Upper lobe of left lung (tissue), 6 donors: ENCODE measurements at regions not wholly inside any gene's neighbourhood (a gene's known extent, or its start where the extent isn't known, plus 50 kb on each side); places are given as distances from the start of the nearest gene placed in this dataset.

ENCODE experiments used
- ATAC-seq, 2 donors: fragments of 200-7000 bp; cut with Tn5 transposase; one replicate each; pipeline ENCODE4 v1.9.1; 2022; ENCODE audit warnings: mild to moderate bottlenecking in 2 of 2, moderate library complexity in 2 of 2; ENCODE audit not compliant: low FRiP score in 2 of 2
- DNase-seq, 2 donors: peaks; one replicate each; pipeline ENCODE4 v3.0.0-alpha.2; 2019 to 2020
- H3K27ac ChIP-seq, 4 donors: fragments of 200-600 bp; sonication (generic); one replicate each; pipeline ENCODE4 v1.5.1; 2016 to 2019
- H3K27me3 ChIP-seq, 4 donors: fragments of 200-600 bp; sonication (generic); one replicate each; pipeline ENCODE4 v1.5.1; 2017 to 2019
- H3K36me3 ChIP-seq, 4 donors: fragments of 200-600 bp; sonication (generic); one replicate each; pipeline ENCODE4 v1.5.1; 2016 to 2019
- H3K4me1 ChIP-seq, 4 donors: fragments of 200-600 bp; sonication (generic); one replicate each; pipeline ENCODE4 v1.5.1; 2018 to 2019
- H3K4me3 ChIP-seq, 4 donors: fragments of 200-600 bp; sonication (generic); one replicate each; pipeline ENCODE4 v1.5.1; 2017 to 2019; ENCODE audit warnings: mild to moderate bottlenecking in 2 of 4, moderate library complexity in 1 of 4
- H3K9me3 ChIP-seq, 4 donors: fragments of 200-600 bp; sonication (generic); one replicate each; pipeline ENCODE4 v1.5.1; 2018 to 2019
- EP300 ChIP-seq, 4 donors: sonication (generic); formaldehyde crosslinking; IDR thresholded peaks; one replicate each; pipeline ENCODE4 v1.5.1; 2017; ENCODE audit warnings: antibody characterized with exemption in 4 of 4, control low read depth in 2 of 4
- POLR2A ChIP-seq, 4 donors: fragments of 450-650 bp; IDR thresholded peaks; one replicate each; pipeline ENCODE4 v1.5.1; 2016 to 2017; ENCODE audit warnings: antibody characterized with exemption in 4 of 4, mild to moderate bottlenecking in 2 of 4
- POLR2AphosphoS5 ChIP-seq, 2 donors: sonication (generic); formaldehyde crosslinking; IDR thresholded peaks; one replicate each; pipeline ENCODE4 v1.5.1; 2017; ENCODE audit warnings: antibody characterized with exemption in 2 of 2
- WGBS, 2 donors: methylation state at CpG; one replicate each; pipeline ENCODE4 v1.1.5; 2017 to 2018; 5-methylcytosine and 5-hydroxymethylcytosine counted together
- TF ChIP-seq, protein P1 (sequence below), 6 experiments: fragments of 450-650 bp in 4 of 6; fragments of 200-600 bp in 2 of 6; sonication (generic) in 2 of 6; IDR thresholded peaks; one replicate each; pipeline ENCODE4 v1.5.1; 2016 to 2019; ENCODE audit warnings: antibody characterized with exemption in 6 of 6
- donor health status: DM: no; HTN: no; CAD: no; lungs with moderate emphysema.
- donor health status: DM: no; HTN: yes; CAD: no; lungs with severe emphysema.

DNA sequence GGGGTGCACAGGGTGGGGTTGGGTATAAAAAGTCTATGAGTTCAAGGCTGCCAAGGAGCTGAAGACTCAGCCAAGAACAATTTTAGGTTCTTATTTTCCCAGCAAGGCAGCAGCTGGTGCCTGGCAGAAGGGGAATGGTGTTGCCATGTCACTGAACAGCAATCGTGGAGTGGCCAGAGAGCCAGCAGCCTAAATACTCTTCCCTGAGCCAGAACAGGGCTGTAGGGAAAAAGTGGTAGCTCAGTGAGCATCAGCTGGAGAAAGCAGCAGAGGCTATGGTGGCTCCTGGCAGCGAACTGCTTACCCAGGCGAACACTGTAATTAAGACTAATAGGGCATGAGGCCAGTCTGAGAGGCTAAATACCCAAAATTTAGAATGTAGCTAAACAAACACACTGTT, 334.9 kb downstream of the RMST start:
- WGBS, 2 donors, result 84 to 95% methylated on average over 3 of the region's 3 CpGs

DNA sequence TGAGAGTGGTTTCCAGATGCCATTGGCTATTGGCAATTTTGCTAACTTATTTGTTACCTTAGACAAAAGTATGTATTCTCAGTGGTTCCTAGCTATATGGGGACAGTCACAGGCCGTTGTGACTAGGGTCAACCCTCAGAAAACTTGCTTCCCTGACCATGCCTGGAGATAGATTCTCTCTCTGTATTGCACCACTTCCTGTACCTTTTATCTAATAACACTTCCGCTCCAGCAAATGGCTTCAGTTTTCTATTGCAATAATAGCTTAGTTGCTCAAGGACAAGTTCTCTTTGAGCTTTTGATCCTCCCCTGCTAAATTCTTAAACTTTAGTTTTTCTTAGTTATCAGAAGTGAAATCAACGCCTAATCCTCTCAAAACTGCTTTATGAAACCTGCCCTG, 338.0 kb downstream of the RMST start:
- H3K4me1 ChIP-seq, result no peaks in the 10 kb centered on the region
- H3K27ac ChIP-seq, result no peak overlapping the region
- H3K27me3 ChIP-seq, result no peaks in the 10 kb centered on the region
- TF ChIP-seq POLR2AphosphoS5 (IDR thresholded peaks at IDR 0.05) (no peak), POLR2A (IDR thresholded peaks at IDR 0.05) (no peak), EP300 (IDR thresholded peaks at IDR 0.05) (no peak)
- TF ChIP-seq, protein P1, sequence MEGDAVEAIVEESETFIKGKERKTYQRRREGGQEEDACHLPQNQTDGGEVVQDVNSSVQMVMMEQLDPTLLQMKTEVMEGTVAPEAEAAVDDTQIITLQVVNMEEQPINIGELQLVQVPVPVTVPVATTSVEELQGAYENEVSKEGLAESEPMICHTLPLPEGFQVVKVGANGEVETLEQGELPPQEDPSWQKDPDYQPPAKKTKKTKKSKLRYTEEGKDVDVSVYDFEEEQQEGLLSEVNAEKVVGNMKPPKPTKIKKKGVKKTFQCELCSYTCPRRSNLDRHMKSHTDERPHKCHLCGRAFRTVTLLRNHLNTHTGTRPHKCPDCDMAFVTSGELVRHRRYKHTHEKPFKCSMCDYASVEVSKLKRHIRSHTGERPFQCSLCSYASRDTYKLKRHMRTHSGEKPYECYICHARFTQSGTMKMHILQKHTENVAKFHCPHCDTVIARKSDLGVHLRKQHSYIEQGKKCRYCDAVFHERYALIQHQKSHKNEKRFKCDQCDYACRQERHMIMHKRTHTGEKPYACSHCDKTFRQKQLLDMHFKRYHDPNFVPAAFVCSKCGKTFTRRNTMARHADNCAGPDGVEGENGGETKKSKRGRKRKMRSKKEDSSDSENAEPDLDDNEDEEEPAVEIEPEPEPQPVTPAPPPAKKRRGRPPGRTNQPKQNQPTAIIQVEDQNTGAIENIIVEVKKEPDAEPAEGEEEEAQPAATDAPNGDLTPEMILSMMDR (IDR thresholded peaks at IDR 0.05), result no peak
- WGBS, 2 donors, result 71 to 73% methylated on average over 3 of the region's 3 CpGs
- no peaks in the 10 kb centered on the region for H3K9me3 ChIP-seq
- DNase-seq (no peak), ATAC-seq (no peak)
- H3K36me3 ChIP-seq, result no peaks in the 10 kb centered on the region
- no peak overlapping the region for H3K4me3 ChIP-seq

More for the DNA sequence above, 334.9 kb downstream of the RMST start:
- DNase-seq (no peak), ATAC-seq (no peak)
- Histone ChIP-seq H3K27ac (no peak overlapping the region), H3K36me3 (no peaks in the 10 kb centered on the region), H3K4me3 (no peak overlapping the region), H3K4me1 (no peaks in the 10 kb centered on the region), H3K9me3 (peaks cover 0 to 3% (median under 1%) of the 10 kb centered on the region in 4 donors), H3K27me3 (no peaks in the 10 kb centered on the region)
- TF ChIP-seq, protein P1 (IDR thresholded peaks at IDR 0.05), result no peak
- TF ChIP-seq POLR2A (IDR thresholded peaks at IDR 0.05), result no peak
- TF ChIP-seq POLR2AphosphoS5 (IDR thresholded peaks at IDR 0.05), result no peak
- no peak for TF ChIP-seq EP300 (IDR thresholded peaks at IDR 0.05)

DNA sequence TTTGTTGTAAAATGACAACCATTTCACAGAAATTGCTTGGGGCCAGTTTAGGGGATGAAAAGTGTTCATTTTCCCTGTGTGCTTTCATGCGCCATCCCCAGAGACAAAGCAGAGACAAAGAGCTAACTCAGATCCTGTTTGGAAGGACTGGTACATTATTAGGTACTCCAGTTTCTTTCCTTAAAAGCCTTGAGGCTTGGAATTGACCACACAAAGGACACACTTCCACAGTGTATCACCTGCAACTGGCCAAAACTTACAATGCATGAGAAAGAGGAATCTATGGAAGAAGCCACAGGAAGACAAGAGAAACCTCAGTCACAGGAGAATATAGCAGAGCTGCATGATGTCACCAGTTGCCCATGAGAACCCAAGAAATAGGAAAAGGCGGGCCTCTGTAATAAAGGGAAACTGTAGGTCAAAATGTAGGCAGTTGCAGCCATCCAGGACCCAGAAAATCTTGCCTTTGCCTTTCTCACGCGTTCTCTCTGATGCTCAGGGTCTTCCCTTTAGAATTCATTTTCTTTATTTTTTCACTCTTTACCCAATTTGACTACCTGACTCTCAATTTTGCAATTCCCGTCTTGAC, 339.0 kb downstream of the RMST start:
- H3K9me3 ChIP-seq, result no peaks in the 10 kb centered on the region
- H3K4me1 ChIP-seq, result no peaks in the 10 kb centered on the region
- ATAC-seq (no peak), DNase-seq (no peak)
- H3K27me3 ChIP-seq, result no peaks in the 10 kb centered on the region
- 90 to 97% methylated on average over 5 of the region's 5 CpGs for WGBS, 2 donors
- no peak overlapping the region for H3K4me3 ChIP-seq
- H3K36me3 ChIP-seq, result no peaks in the 10 kb centered on the region
- TF ChIP-seq, protein P1 (IDR thresholded peaks at IDR 0.05), result no peak
- no peak for TF ChIP-seq EP300 (IDR thresholded peaks at IDR 0.05)
- no peak for TF ChIP-seq POLR2AphosphoS5 (IDR thresholded peaks at IDR 0.05)
- TF ChIP-seq POLR2A (IDR thresholded peaks at IDR 0.05), result no peak
- no peak overlapping the region for H3K27ac ChIP-seq

DNA sequence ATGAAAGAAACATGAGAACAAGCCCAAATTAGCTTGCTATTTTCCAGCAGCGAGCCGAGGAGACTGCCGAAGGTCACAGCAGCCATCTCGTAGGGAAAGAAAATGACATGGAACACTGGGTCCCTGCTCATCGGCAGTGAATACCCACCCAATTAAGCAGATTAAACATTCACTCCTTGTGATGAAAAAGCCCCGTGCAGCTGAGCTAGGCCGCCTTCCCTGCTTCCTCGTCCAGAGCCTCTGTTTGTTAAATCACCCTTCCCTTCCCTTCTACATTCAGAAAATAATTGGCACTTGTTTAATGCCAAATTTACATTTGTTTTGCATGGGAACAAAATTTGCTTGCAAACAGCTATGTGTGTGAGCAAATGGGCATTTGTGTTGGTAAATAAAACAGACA, 342.5 kb downstream of the RMST start:
- WGBS, 2 donors, result 74 to 75% methylated on average over 8 of the region's 8 CpGs
- no peaks in the 10 kb centered on the region for H3K9me3 ChIP-seq
- ATAC-seq (no peak), DNase-seq (no peak)
- no peaks in the 10 kb centered on the region for H3K27me3 ChIP-seq
- H3K4me1 ChIP-seq, result no peaks in the 10 kb centered on the region
- H3K36me3 ChIP-seq, result no peaks in the 10 kb centered on the region
- H3K27ac ChIP-seq, result no peak overlapping the region
- TF ChIP-seq, protein P1 (IDR thresholded peaks at IDR 0.05), result no peak
- no peak for TF ChIP-seq EP300 (IDR thresholded peaks at IDR 0.05)
- TF ChIP-seq POLR2A (IDR thresholded peaks at IDR 0.05), result no peak
- no peak for TF ChIP-seq POLR2AphosphoS5 (IDR thresholded peaks at IDR 0.05)
- H3K4me3 ChIP-seq, result no peak overlapping the region

DNA sequence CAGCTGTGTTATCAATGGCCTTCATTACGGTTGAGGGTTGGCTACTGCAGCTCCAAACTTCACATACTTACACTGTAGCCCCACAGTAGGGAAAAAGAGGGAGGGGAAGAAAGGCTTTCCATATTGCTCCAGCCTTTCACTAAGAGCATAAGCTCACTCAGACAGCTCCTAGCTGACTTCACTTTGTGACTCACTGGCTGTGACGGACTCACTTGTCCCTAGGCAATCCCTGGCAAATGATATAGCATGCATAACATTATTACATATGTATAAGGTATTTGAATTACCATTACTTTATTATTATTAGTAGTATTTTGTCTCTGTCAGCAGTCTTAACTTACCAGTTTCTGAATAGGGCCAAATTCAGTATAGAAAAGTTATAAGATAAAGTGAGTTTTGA, 350.7 kb downstream of the RMST start:
- H3K9me3 ChIP-seq, result no peaks in the 10 kb centered on the region
- ATAC-seq (no peak), DNase-seq (no peak)
- H3K4me1 ChIP-seq, result no peaks in the 10 kb centered on the region
- H3K36me3 ChIP-seq, result no peaks in the 10 kb centered on the region
- H3K27ac ChIP-seq, result no peak overlapping the region
- TF ChIP-seq, protein P1 (IDR thresholded peaks at IDR 0.05), result no peak
- TF ChIP-seq EP300 (IDR thresholded peaks at IDR 0.05) (no peak), POLR2A (IDR thresholded peaks at IDR 0.05) (no peak), POLR2AphosphoS5 (IDR thresholded peaks at IDR 0.05) (no peak)
- WGBS, 2 donors, result 76 to 86% methylated on average over 2 of the region's 2 CpGs
- no peak overlapping the region for H3K4me3 ChIP-seq
- no peaks in the 10 kb centered on the region for H3K27me3 ChIP-seq
